GM23338 (cell line): ENCODE measurements at regions not wholly inside any gene's neighbourhood (a gene's known extent, or its start where the extent isn't known, plus 50 kb on each side); places are given as distances from the start of the nearest gene placed in this dataset.

ENCODE experiments used
- ATAC-seq: fragments of 200-7000 bp; cut with Tn5 transposase; 3 replicates; pipeline ENCODE4 v1.9.1; 2020
- DNase-seq: peaks from one replicate; pipeline ENCODE4 v3.0.0-alpha.2; 2015; ENCODE audit warnings: low spot score
- H2AFZ ChIP-seq: fragments of 200-600 bp; sonication (generic); 2 replicates; pipeline ENCODE4 v1.8.0; 2016; ENCODE audit warnings: antibody characterized with exemption, mild to moderate bottlenecking, moderate library complexity
- H3F3A ChIP-seq: fragments of 200-600 bp; sonication (generic); replicated peaks from 2 replicates; pipeline ENCODE4 v1.8.0; 2017; ENCODE audit warnings: antibody characterized with exemption, mixed run types, low read depth
- H3K27ac ChIP-seq: fragments of 200-600 bp; sonication (generic); 2 replicates; pipeline ENCODE4 v1.6.1; 2016; ENCODE audit warnings: low read depth
- H3K27me3 ChIP-seq: fragments of 200-600 bp; sonication (generic); 2 replicates; pipeline ENCODE4 v1.8.0; 2016; ENCODE audit warnings: mild to moderate bottlenecking, mixed run types, moderate library complexity; ENCODE audit not compliant: insufficient read depth
- H3K36me3 ChIP-seq: fragments of 200-600 bp; sonication (generic); 2 replicates; pipeline ENCODE4 v1.8.0; 2016; ENCODE audit warnings: mild to moderate bottlenecking; ENCODE audit not compliant: insufficient read depth
- H3K4me1 ChIP-seq: fragments of 200-600 bp; sonication (generic); 2 replicates; pipeline ENCODE4 v1.8.0; 2016; ENCODE audit warnings: mild to moderate bottlenecking, moderate library complexity; ENCODE audit not compliant: insufficient read depth
- H3K4me2 ChIP-seq: fragments of 200-600 bp; sonication (generic); 2 replicates; pipeline ENCODE4 v1.7.1; 2017; ENCODE audit warnings: mixed run types
- H3K4me3 ChIP-seq: fragments of 200-600 bp; sonication (generic); 2 replicates; pipeline ENCODE4 v1.6.1; 2016; ENCODE audit warnings: mixed run types
- H3K79me2 ChIP-seq: fragments of 200-600 bp; sonication (generic); replicated peaks from 2 replicates; pipeline ENCODE4 v1.8.0; 2017; ENCODE audit warnings: mild to moderate bottlenecking; ENCODE audit not compliant: insufficient read depth
- H3K9me2 ChIP-seq: fragments of 200-600 bp; sonication (generic); 2 replicates; pipeline ENCODE4 v1.8.0; 2017; ENCODE audit not compliant: insufficient read depth
- H4K20me1 ChIP-seq: fragments of 200-600 bp; sonication (generic); replicated peaks from 2 replicates; pipeline ENCODE4 v1.8.0; 2017; ENCODE audit warnings: mild to moderate bottlenecking; ENCODE audit not compliant: insufficient read depth
- H3K27ac Mint-ChIP-seq: 2 replicates; pipeline ENCODE4 v1.8.0; 2020; ENCODE audit warnings: inconsistent platforms, mild to moderate bottlenecking, moderate library complexity, mixed read lengths
- H3K27me3 Mint-ChIP-seq: 3 replicates; pipeline ENCODE4 v1.8.0; 2022; ENCODE audit warnings: low read depth, mild to moderate bottlenecking, moderate library complexity, mixed read lengths, inconsistent platforms; ENCODE audit not compliant: insufficient read depth, poor library complexity
- H3K36me3 Mint-ChIP-seq: 3 replicates; pipeline ENCODE4 v1.8.0; 2021; ENCODE audit warnings: low read depth, mild to moderate bottlenecking, inconsistent platforms, moderate library complexity, mixed read lengths
- H3K4me1 Mint-ChIP-seq: 3 replicates; pipeline ENCODE4 v1.8.0; 2020; ENCODE audit warnings: mild to moderate bottlenecking, inconsistent platforms, mixed read lengths
- H3K4me3 Mint-ChIP-seq: 3 replicates; pipeline ENCODE4 v1.8.0; 2021; ENCODE audit warnings: moderate library complexity, mild to moderate bottlenecking, inconsistent platforms, mixed read lengths
- H3K9me3 Mint-ChIP-seq: 3 replicates; pipeline ENCODE4 v1.8.0; 2020; ENCODE audit warnings: moderate library complexity, mild to moderate bottlenecking, inconsistent platforms, mixed read lengths
- CREB1 ChIP-seq: fragments of 250-450 bp; sonication (Bioruptor Pico); IDR thresholded peaks from 2 replicates; pipeline ENCODE4 v1.5.0; 2020; ENCODE audit warnings: low read depth, mild to moderate bottlenecking, moderate library complexity
- EZH2phosphoT487 ChIP-seq: fragments of 200-600 bp; sonication (generic); IDR thresholded peaks from one replicate; pipeline ENCODE4 v1.8.1; 2018; ENCODE audit warnings: antibody characterized with exemption; ENCODE audit not compliant: unreplicated experiment
- NANOG ChIP-seq: IDR thresholded peaks from 2 replicates; pipeline ENCODE4 v1.6.1; 2016; ENCODE audit warnings: antibody characterized with exemption, borderline replicate concordance
- STAT1 ChIP-seq: IDR thresholded peaks from one replicate; pipeline ENCODE4 v1.6.1; 2016; ENCODE audit warnings: antibody characterized with exemption; ENCODE audit not compliant: unreplicated experiment
- TF ChIP-seq, protein P1 (sequence below): fragments of 250-450 bp; sonication (Bioruptor Pico); IDR thresholded peaks from 2 replicates; pipeline ENCODE4 v1.5.0; 2020; ENCODE audit warnings: mild to moderate bottlenecking, moderate library complexity
- TF ChIP-seq, protein P2 (sequence below): IDR thresholded peaks from one replicate; pipeline ENCODE4 v1.6.1; 2018; ENCODE audit warnings: antibody characterized with exemption; ENCODE audit not compliant: unreplicated experiment
- TF ChIP-seq, protein P3 (sequence below), 2 experiments: fragments of 200-600 bp in 1 of 2; sonication (generic) in 1 of 2; conservative IDR thresholded peaks; 2 replicates each; pipeline versions ENCODE4 v1.5.1 to v1.6.1; 2016 to 2017; ENCODE audit warnings: antibody characterized with exemption in 2 of 2, low read depth in 2 of 2, mild to moderate bottlenecking in 2 of 2, moderate library complexity in 1 of 2

DNA sequence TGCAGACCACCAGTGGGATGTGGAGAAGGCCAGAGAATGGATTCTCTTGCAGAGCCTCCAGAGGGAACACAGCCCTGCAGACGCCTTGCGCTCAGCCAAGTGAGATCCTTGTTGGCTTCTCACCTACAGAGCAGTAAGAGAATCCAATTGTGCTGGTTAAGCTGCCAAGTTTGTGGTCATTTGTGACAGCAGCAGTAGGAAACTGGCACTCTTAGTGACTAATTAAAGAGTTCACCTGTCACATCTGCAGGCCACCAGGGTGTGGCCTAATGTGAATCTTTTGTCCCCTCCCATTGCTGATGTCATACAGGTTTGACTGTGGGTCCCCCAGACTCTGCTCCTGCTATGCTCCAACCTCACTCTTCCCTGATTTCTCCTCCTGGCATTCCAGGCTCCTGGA is 235.9 kb downstream of the TFCP2L1 start:
- Mint-ChIP-seq H3K27ac (no peak overlapping the region), H3K27me3 (peaks cover 16% of the 10 kb centered on the region), H3K4me1 (no peaks in the 10 kb centered on the region), H3K9me3 (peaks cover 8% of the 10 kb centered on the region; the same call in 2 of the 3 replicates), H3K4me3 (no peak overlapping the region), H3K36me3 (no peaks in the 10 kb centered on the region; the same call in 2 of the 3 replicates)
- Histone ChIP-seq H3K9me2 (no peaks in the 10 kb centered on the region; the same call in 1 of the 2 replicates), H3K27ac (no peak overlapping the region), H2AFZ (no peak overlapping the region), H4K20me1 (no peaks in the 10 kb centered on the region), H3K4me1 (no peaks in the 10 kb centered on the region), H3F3A (no peaks in the 10 kb centered on the region), H3K27me3 (no peaks in the 10 kb centered on the region), H3K4me3 (no peak overlapping the region), H3K4me2 (no peak overlapping the region), H3K36me3 (no peaks in the 10 kb centered on the region), H3K79me2 (no peaks in the 10 kb centered on the region)
- ATAC-seq = no peak
- no peak for DNase-seq
- TF ChIP-seq NANOG = no peak
- TF ChIP-seq CREB1 (CRISPR knock-in tag) = no peak
- TF ChIP-seq, protein P1, sequence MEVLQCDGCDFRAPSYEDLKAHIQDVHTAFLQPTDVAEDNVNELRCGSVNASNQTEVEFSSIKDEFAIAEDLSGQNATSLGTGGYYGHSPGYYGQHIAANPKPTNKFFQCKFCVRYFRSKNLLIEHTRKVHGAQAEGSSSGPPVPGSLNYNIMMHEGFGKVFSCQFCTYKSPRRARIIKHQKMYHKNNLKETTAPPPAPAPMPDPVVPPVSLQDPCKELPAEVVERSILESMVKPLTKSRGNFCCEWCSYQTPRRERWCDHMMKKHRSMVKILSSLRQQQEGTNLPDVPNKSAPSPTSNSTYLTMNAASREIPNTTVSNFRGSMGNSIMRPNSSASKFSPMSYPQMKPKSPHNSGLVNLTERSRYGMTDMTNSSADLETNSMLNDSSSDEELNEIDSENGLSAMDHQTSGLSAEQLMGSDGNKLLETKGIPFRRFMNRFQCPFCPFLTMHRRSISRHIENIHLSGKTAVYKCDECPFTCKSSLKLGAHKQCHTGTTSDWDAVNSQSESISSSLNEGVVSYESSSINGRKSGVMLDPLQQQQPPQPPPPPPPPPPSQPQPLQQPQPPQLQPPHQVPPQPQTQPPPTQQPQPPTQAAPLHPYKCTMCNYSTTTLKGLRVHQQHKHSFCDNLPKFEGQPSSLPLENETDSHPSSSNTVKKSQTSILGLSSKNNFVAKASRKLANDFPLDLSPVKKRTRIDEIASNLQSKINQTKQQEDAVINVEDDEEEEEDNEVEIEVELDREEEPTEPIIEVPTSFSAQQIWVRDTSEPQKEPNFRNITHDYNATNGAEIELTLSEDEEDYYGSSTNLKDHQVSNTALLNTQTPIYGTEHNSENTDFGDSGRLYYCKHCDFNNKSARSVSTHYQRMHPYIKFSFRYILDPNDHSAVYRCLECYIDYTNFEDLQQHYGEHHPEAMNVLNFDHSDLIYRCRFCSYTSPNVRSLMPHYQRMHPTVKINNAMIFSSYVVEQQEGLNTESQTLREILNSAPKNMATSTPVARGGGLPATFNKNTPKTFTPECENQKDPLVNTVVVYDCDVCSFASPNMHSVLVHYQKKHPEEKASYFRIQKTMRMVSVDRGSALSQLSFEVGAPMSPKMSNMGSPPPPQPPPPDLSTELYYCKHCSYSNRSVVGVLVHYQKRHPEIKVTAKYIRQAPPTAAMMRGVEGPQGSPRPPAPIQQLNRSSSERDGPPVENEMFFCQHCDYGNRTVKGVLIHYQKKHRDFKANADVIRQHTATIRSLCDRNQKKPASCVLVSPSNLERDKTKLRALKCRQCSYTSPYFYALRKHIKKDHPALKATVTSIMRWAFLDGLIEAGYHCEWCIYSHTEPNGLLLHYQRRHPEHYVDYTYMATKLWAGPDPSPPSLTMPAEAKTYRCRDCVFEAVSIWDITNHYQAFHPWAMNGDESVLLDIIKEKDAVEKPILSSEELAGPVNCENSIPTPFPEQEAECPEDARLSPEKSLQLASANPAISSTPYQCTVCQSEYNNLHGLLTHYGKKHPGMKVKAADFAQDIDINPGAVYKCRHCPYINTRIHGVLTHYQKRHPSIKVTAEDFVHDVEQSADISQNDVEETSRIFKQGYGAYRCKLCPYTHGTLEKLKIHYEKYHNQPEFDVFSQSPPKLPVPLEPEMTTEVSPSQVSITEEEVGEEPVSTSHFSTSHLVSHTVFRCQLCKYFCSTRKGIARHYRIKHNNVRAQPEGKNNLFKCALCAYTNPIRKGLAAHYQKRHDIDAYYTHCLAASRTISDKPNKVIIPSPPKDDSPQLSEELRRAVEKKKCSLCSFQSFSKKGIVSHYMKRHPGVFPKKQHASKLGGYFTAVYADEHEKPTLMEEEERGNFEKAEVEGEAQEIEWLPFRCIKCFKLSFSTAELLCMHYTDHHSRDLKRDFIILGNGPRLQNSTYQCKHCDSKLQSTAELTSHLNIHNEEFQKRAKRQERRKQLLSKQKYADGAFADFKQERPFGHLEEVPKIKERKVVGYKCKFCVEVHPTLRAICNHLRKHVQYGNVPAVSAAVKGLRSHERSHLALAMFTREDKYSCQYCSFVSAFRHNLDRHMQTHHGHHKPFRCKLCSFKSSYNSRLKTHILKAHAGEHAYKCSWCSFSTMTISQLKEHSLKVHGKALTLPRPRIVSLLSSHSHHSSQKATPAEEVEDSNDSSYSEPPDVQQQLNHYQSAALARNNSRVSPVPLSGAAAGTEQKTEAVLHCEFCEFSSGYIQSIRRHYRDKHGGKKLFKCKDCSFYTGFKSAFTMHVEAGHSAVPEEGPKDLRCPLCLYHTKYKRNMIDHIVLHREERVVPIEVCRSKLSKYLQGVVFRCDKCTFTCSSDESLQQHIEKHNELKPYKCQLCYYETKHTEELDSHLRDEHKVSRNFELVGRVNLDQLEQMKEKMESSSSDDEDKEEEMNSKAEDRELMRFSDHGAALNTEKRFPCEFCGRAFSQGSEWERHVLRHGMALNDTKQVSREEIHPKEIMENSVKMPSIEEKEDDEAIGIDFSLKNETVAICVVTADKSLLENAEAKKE (CRISPR knock-in tag) = no peak
- TF ChIP-seq, protein P2, sequence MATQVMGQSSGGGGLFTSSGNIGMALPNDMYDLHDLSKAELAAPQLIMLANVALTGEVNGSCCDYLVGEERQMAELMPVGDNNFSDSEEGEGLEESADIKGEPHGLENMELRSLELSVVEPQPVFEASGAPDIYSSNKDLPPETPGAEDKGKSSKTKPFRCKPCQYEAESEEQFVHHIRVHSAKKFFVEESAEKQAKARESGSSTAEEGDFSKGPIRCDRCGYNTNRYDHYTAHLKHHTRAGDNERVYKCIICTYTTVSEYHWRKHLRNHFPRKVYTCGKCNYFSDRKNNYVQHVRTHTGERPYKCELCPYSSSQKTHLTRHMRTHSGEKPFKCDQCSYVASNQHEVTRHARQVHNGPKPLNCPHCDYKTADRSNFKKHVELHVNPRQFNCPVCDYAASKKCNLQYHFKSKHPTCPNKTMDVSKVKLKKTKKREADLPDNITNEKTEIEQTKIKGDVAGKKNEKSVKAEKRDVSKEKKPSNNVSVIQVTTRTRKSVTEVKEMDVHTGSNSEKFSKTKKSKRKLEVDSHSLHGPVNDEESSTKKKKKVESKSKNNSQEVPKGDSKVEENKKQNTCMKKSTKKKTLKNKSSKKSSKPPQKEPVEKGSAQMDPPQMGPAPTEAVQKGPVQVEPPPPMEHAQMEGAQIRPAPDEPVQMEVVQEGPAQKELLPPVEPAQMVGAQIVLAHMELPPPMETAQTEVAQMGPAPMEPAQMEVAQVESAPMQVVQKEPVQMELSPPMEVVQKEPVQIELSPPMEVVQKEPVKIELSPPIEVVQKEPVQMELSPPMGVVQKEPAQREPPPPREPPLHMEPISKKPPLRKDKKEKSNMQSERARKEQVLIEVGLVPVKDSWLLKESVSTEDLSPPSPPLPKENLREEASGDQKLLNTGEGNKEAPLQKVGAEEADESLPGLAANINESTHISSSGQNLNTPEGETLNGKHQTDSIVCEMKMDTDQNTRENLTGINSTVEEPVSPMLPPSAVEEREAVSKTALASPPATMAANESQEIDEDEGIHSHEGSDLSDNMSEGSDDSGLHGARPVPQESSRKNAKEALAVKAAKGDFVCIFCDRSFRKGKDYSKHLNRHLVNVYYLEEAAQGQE = no peak
- TF ChIP-seq, protein P3, sequence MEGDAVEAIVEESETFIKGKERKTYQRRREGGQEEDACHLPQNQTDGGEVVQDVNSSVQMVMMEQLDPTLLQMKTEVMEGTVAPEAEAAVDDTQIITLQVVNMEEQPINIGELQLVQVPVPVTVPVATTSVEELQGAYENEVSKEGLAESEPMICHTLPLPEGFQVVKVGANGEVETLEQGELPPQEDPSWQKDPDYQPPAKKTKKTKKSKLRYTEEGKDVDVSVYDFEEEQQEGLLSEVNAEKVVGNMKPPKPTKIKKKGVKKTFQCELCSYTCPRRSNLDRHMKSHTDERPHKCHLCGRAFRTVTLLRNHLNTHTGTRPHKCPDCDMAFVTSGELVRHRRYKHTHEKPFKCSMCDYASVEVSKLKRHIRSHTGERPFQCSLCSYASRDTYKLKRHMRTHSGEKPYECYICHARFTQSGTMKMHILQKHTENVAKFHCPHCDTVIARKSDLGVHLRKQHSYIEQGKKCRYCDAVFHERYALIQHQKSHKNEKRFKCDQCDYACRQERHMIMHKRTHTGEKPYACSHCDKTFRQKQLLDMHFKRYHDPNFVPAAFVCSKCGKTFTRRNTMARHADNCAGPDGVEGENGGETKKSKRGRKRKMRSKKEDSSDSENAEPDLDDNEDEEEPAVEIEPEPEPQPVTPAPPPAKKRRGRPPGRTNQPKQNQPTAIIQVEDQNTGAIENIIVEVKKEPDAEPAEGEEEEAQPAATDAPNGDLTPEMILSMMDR (conservative IDR thresholded peaks at IDR 0.05; ENCODE audit: low read depth in 2 of 2) = no peak
- TF ChIP-seq EZH2phosphoT487 = no peak
- no peak for TF ChIP-seq STAT1
